ENCODE measurements at regions not wholly inside any gene's neighbourhood (a gene's known extent, or its start where the extent isn't known, plus 50 kb on each side); places are given as distances from the start of the nearest gene placed in this dataset.

DNA sequence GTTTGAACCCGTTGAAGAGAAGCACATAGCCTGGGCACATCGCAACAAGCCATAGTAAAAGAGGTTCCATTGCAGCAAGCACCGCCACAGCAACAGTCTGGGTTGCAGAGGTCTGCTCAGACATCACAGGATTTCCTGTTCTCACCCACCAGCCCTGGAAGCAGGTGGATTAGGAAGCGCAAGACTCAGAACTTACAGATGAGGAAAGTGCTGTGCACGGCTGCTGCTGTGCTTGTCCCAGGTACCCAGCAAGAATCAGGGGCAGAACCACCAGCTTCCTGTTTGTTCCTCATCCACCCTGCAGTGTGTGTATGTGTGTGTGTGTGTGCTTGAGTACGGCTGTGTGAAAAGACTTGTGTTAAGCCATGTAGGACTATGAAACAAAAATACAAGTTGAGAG lies 124.7 kb upstream of the IRX2 start:
- TF ChIP-seq, protein P1, sequence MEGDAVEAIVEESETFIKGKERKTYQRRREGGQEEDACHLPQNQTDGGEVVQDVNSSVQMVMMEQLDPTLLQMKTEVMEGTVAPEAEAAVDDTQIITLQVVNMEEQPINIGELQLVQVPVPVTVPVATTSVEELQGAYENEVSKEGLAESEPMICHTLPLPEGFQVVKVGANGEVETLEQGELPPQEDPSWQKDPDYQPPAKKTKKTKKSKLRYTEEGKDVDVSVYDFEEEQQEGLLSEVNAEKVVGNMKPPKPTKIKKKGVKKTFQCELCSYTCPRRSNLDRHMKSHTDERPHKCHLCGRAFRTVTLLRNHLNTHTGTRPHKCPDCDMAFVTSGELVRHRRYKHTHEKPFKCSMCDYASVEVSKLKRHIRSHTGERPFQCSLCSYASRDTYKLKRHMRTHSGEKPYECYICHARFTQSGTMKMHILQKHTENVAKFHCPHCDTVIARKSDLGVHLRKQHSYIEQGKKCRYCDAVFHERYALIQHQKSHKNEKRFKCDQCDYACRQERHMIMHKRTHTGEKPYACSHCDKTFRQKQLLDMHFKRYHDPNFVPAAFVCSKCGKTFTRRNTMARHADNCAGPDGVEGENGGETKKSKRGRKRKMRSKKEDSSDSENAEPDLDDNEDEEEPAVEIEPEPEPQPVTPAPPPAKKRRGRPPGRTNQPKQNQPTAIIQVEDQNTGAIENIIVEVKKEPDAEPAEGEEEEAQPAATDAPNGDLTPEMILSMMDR (IDR thresholded peaks at IDR 0.05; ENCODE audit: insufficient read depth, low read length, missing control alignments), result no peak
- ChIA-PET CTCF (no interaction called here), POLR2A (no interaction called here)
- H3K4me3 ChIP-seq (ENCODE audit: low read depth, low read length), result no peak overlapping the region
- no peak for DNase-seq (ENCODE audit: low read depth, low spot score)

DNA sequence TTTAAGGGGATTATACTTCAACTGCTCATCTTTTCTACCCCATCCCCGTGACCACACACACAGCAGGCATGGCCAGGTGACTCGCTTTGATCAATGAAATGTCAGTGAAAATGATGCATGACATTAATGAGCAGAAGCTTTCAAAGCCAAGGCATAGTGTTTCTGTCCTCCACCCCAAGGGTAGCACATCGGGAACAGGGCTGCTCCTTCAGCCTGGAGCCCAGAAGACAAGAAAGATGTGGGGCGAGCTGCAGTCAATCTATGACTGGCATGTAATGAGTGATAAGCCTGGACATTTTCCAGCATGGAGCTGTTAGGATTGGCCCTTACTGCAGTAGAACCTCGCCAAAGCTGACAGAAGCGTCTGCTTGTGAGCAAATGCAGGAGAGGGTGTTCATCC lies 122.6 kb upstream of the IRX2 start:
- POLR2A ChIA-PET, result no interaction called here
- CTCF ChIA-PET, result no interaction called here
- no peak for DNase-seq (ENCODE audit: low read depth, low spot score)
- TF ChIP-seq, protein P1 (IDR thresholded peaks at IDR 0.05; ENCODE audit: insufficient read depth, low read length, missing control alignments), result no peak
- no peak overlapping the region for H3K4me3 ChIP-seq (ENCODE audit: low read depth, low read length)

DNA sequence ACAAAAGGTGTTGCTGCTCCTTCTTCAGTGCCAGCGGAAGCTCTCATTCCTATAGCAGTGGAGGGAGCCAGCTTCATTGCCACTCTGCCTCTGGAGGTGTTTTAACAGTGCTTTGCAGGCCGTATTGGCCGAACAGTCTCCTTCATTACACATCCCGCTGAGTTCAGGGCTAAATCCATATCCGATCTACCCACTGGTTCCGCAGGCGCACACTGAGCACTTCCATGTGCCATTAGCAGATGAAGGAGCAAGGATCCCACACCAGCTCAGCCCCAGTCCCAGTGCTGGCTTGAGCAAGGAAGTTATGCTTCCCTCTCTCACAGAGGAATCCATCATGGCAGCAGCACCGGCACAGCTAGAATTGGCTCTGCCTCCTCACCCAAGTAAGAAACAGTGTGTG lies 121.2 kb upstream of the IRX2 start:
- no peak overlapping the region for H3K4me3 ChIP-seq (ENCODE audit: low read depth, low read length)
- TF ChIP-seq, protein P1 (IDR thresholded peaks at IDR 0.05; ENCODE audit: insufficient read depth, low read length, missing control alignments), result no peak
- CTCF ChIA-PET, result no interaction called here
- no peak for DNase-seq (ENCODE audit: low read depth, low spot score)
- POLR2A ChIA-PET, result no interaction called here

DNA sequence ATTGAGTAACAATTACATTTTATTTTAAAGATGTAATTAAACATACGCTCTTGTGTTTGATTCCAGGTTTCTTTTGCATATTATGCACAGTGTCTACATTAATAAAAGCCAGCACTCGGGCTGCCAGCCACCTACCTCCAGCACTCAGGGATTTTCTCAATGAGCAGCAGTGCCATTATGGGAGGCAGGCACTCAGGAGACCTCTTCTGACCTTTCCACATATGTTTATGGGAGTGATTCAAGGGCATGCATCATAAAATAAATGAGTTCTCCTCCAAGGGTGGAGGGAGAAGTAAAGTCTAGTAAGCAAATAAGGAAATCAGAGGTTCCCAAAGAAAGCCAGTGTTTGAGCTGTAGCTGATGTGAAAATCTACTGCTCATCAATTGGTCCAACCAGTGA lies 119.8 kb upstream of the IRX2 start:
- DNase-seq (ENCODE audit: low read depth, low spot score), result no peak
- no peak overlapping the region for H3K4me3 ChIP-seq (ENCODE audit: low read depth, low read length)
- ChIA-PET POLR2A (no interaction called here), CTCF (no interaction called here)
- TF ChIP-seq, protein P1 (IDR thresholded peaks at IDR 0.05; ENCODE audit: insufficient read depth, low read length, missing control alignments), result no peak

DNA sequence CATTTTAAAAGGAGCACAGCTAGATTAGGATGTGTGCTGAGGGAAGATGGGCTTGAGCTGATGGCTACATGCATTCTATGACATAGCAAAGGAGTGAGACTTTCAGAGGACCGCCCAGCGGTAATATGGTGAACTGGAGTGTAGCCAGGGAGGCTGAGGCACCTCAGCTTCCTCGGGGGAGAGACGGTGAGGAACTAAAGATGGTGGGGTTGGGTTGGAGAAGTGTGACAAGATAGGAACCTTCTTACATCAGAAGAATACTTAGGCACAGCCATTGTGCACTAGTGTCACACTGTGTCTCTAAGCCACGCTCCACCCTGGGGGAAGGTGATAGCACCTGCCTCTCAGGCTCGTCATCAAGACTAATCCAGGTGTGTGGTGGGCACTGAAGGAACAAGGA lies 118.0 kb upstream of the IRX2 start:
- no peak overlapping the region for H3K4me3 ChIP-seq (ENCODE audit: low read depth, low read length)
- TF ChIP-seq, protein P1 (IDR thresholded peaks at IDR 0.05; ENCODE audit: insufficient read depth, low read length, missing control alignments), result no peak
- ChIA-PET CTCF (no interaction called here), POLR2A (no interaction called here)
- no peak for DNase-seq (ENCODE audit: low read depth, low spot score)

DNA sequence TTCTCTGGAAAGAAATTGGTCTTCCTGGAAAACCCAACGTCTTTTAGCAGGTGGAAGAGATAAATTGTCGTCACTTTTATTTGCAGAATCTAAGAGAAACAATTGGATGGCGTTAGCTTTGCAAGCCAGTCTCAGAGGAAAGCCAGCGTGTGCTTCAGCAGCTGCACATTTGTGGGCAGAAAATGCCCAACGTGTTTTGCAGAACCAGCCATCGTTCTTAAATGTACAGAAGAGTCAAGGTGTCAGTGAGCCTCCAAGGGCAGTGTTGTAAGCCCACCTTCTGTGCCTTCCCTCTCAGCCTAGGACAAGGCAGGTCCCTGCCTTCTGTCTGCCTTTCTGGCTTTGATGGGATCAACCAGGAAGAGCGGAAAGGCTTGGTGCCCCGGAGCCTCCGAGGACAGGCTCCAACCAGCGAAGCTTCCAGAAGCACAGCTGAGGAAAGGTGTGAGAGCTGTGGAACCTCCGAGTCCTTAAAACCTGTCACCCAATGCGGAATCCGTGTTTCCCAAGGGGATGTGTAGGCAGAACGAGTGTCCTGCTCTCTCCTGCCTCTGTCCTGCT lies 116.0 kb upstream of the IRX2 start:
- no peak for DNase-seq (ENCODE audit: low read depth, low spot score)
- TF ChIP-seq, protein P1 (IDR thresholded peaks at IDR 0.05; ENCODE audit: insufficient read depth, low read length, missing control alignments), result no peak
- no peak overlapping the region for H3K4me3 ChIP-seq (ENCODE audit: low read depth, low read length)
- POLR2A ChIA-PET, result no interaction called here
- CTCF ChIA-PET, result no interaction called here
